Uterus (tissue), 3 donors: ENCODE measurements at regions not wholly inside any gene's neighbourhood (a gene's known extent, or its start where the extent isn't known, plus 50 kb on each side); places are given as distances from the start of the nearest gene placed in this dataset.

Source experiments
- DNase-seq, 2 donors: peaks; one replicate each; pipeline ENCODE4 v3.0.0-alpha.2; 2019 to 2020
- H3K27ac ChIP-seq, 2 donors: fragments of 200-600 bp; sonication (generic); 1 replicate in 1 of 2; 2 replicates in 1 of 2; pipeline ENCODE4 v1.5.1; 2016 to 2018
- H3K27me3 ChIP-seq, 2 donors: fragments of 200-600 bp; sonication (generic); one replicate each; pipeline ENCODE4 v1.5.1; 2018 to 2019; ENCODE audit warnings: control low read depth in 1 of 2
- H3K36me3 ChIP-seq, 2 donors: fragments of 200-600 bp; sonication (generic); one replicate each; pipeline ENCODE4 v1.5.1; 2019; ENCODE audit warnings: control low read depth in 1 of 2
- H3K4me1 ChIP-seq, 2 donors: fragments of 200-600 bp; sonication (generic); one replicate each; pipeline ENCODE4 v1.5.1; 2018 to 2019; ENCODE audit warnings: control low read depth in 1 of 2
- H3K4me3 ChIP-seq, 2 donors: fragments of 200-600 bp; sonication (generic); 1 replicate in 1 of 2; 2 replicates in 1 of 2; pipeline ENCODE4 v1.5.1; 2018 to 2019; ENCODE audit warnings: mild to moderate bottlenecking in 1 of 2
- H3K9me3 ChIP-seq, 2 donors: fragments of 200-600 bp; sonication (generic); one replicate each; pipeline ENCODE4 v1.5.1; 2019; ENCODE audit warnings: control low read depth in 1 of 2
- POLR2A ChIP-seq, 2 donors: fragments of 450-650 bp; IDR thresholded peaks; one replicate each; pipeline ENCODE4 v1.6.1; 2016; ENCODE audit warnings: antibody characterized with exemption in 2 of 2, mild to moderate bottlenecking in 1 of 2, moderate library complexity in 1 of 2
- intact Hi-C: fragments of 100-400 bp; cut with DNase I; formaldehyde crosslinking; loops from one replicate; pipeline ENCODE4 v1.15.1; 2023; ENCODE audit warnings: low total_unique reads
- TF ChIP-seq, protein P1 (sequence below), 4 experiments: fragments of 200-600 bp in 2 of 4; fragments of 450-650 bp in 2 of 4; sonication (generic) in 2 of 4; IDR thresholded peaks; one replicate each; pipeline ENCODE4 v1.5.1; 2016 to 2019; ENCODE audit warnings: antibody characterized with exemption in 4 of 4, mild to moderate bottlenecking in 2 of 4, moderate library complexity in 1 of 4
- donor health status: DM: yes; HTN: yes; CAD: no.

DNA sequence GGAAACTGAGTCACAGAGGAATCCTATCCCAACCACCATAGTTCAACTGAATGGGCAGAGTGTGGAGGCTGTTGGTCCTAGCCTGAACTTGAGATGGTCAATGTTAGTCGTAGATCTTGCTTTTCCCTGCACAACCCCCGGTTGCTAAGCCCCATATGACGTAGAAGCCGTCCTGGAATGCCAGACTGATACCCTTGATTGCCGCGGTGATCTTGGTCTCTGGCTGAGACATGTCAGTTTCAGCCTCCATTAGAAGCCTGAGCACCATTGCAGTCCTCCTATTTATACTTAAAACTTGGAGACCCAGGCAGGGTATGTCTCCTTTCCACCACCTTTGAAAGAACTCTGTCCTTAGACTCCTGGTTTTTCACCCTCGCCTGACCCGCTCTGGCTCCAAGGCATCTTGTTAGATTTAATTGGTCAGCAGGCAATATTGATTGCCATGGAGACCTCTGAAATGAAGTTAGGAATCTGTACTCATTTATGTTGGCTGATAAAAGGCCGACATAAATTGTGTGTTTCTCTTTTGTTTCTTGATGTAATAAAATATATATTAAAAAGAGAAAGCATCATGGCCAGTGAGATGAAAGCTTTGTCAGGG lies 53.4 kb downstream of the RPLP1 start:
- no peak for DNase-seq
- TF ChIP-seq, protein P1, sequence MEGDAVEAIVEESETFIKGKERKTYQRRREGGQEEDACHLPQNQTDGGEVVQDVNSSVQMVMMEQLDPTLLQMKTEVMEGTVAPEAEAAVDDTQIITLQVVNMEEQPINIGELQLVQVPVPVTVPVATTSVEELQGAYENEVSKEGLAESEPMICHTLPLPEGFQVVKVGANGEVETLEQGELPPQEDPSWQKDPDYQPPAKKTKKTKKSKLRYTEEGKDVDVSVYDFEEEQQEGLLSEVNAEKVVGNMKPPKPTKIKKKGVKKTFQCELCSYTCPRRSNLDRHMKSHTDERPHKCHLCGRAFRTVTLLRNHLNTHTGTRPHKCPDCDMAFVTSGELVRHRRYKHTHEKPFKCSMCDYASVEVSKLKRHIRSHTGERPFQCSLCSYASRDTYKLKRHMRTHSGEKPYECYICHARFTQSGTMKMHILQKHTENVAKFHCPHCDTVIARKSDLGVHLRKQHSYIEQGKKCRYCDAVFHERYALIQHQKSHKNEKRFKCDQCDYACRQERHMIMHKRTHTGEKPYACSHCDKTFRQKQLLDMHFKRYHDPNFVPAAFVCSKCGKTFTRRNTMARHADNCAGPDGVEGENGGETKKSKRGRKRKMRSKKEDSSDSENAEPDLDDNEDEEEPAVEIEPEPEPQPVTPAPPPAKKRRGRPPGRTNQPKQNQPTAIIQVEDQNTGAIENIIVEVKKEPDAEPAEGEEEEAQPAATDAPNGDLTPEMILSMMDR (IDR thresholded peaks at IDR 0.05) = no peak
- no peak for TF ChIP-seq POLR2A (IDR thresholded peaks at IDR 0.05)
- no peaks in the 10 kb centered on the region for H3K36me3 ChIP-seq
- no peaks in the 10 kb centered on the region for H3K4me1 ChIP-seq
- no peak overlapping the region for H3K4me3 ChIP-seq
- no peak overlapping the region for H3K27ac ChIP-seq
- no peaks in the 10 kb centered on the region for H3K27me3 ChIP-seq
- H3K9me3 ChIP-seq = no peaks in the 10 kb centered on the region
- intact Hi-C loops = no loop called here

DNA sequence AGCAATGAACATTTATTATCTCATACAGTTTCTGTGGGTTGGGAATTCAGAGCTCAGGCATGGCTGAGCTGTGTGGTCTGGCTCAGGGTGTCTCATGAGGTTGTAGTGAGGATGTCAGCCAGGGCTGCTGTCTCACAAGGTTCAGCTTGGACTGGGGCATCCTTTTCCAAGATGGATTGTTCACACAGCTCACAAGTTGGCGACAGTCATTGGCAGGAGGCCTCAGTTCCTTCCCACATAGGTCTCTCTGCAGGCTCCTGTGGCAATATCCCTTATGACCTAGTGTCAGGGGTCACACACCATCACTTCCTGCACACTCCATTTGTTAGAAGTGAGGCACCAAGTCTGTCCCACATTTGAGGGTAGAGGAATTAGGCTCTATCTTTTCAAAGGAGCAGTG lies 56.0 kb downstream of the RPLP1 start:
- Histone ChIP-seq H3K27me3 (no peaks in the 10 kb centered on the region), H3K9me3 (no peaks in the 10 kb centered on the region), H3K27ac (no peak overlapping the region), H3K4me1 (no peaks in the 10 kb centered on the region), H3K36me3 (no peaks in the 10 kb centered on the region), H3K4me3 (no peak overlapping the region)
- no peak for DNase-seq
- intact Hi-C loops = no loop called here
- TF ChIP-seq, protein P1 (IDR thresholded peaks at IDR 0.05) = no peak
- no peak for TF ChIP-seq POLR2A (IDR thresholded peaks at IDR 0.05)

DNA sequence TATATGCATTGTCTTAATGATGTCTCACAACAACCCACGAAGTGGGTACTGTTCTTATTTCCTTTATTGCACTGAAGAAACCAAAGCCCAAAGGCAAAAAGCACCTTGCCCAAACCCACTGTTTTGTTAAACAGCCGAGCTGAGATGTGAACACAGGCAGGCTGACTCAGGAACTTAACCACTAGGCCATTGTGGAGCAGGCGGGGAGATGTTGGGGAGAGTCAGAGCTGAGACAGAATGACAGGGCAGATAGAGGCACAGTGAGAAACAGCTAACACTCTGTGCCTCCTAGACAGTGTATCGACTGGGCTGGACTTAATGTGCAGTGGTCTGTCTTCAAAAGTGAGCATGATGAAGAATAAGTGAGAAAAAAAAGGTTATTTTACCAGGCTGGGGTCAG lies 56.5 kb downstream of the RPLP1 start:
- DNase-seq = no peak
- H3K27me3 ChIP-seq = no peaks in the 10 kb centered on the region
- H3K36me3 ChIP-seq = no peaks in the 10 kb centered on the region
- H3K9me3 ChIP-seq = no peaks in the 10 kb centered on the region
- intact Hi-C loops = no loop called here
- no peak overlapping the region for H3K27ac ChIP-seq
- no peak overlapping the region for H3K4me3 ChIP-seq
- no peak for TF ChIP-seq POLR2A (IDR thresholded peaks at IDR 0.05)
- TF ChIP-seq, protein P1 (IDR thresholded peaks at IDR 0.05) = no peak
- no peaks in the 10 kb centered on the region for H3K4me1 ChIP-seq

DNA sequence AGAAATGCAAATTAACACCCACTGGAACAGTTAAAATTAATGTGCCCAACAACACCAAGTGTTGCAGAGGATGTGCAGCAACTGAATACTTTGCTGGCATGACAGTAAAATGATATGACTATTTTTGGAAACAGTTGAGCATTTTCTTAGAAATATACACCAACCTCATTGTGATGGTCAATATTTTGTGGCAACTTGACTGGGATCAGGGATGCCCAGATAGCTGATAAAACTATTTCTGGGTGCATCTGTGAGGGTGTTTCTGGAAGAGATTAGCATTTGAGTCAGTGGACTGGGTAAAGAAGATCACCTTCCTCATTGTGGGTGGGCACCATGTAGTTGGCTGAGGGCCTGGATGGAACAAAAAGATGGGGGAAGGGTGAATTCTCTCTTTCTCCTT lies 57.9 kb downstream of the RPLP1 start:
- intact Hi-C loops = no loop called here
- no peak for DNase-seq
- TF ChIP-seq, protein P1 (IDR thresholded peaks at IDR 0.05) = no peak
- no peak for TF ChIP-seq POLR2A (IDR thresholded peaks at IDR 0.05)
- no peak overlapping the region for H3K4me3 ChIP-seq
- H3K27me3 ChIP-seq = no peaks in the 10 kb centered on the region
- no peak overlapping the region for H3K27ac ChIP-seq
- no peaks in the 10 kb centered on the region for H3K9me3 ChIP-seq
- no peaks in the 10 kb centered on the region for H3K4me1 ChIP-seq
- H3K36me3 ChIP-seq = no peaks in the 10 kb centered on the region

DNA sequence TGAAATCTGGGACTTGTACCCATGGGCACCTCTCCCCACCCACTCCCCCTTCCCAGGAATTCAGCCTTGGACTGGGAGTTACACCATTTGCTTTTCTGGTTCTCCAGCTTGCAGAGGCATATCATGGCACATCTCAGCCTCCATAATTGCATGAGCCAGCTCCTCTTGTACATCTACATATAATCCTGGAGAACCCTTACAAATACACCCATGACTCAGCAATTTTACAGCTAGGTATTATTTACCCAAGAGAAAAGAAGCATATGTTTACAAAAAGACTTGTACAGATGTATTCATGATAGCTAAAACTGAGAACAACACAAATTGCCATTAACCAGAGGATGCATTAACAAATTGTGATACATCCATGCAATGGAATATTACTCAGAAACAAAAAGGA lies 58.4 kb downstream of the RPLP1 start:
- TF ChIP-seq, protein P1 (IDR thresholded peaks at IDR 0.05) = no peak
- TF ChIP-seq POLR2A (IDR thresholded peaks at IDR 0.05) = no peak
- Histone ChIP-seq H3K36me3 (no peaks in the 10 kb centered on the region), H3K27me3 (no peaks in the 10 kb centered on the region), H3K4me1 (no peaks in the 10 kb centered on the region), H3K27ac (no peak overlapping the region), H3K9me3 (no peaks in the 10 kb centered on the region), H3K4me3 (no peak overlapping the region)
- DNase-seq = no peak
- intact Hi-C loops = no loop called here
